ENCODE measurements at regions not wholly inside any gene's neighbourhood (a gene's known extent, or its start where the extent isn't known, plus 50 kb on each side); places are given as distances from the start of the nearest gene placed in this dataset.

DNA sequence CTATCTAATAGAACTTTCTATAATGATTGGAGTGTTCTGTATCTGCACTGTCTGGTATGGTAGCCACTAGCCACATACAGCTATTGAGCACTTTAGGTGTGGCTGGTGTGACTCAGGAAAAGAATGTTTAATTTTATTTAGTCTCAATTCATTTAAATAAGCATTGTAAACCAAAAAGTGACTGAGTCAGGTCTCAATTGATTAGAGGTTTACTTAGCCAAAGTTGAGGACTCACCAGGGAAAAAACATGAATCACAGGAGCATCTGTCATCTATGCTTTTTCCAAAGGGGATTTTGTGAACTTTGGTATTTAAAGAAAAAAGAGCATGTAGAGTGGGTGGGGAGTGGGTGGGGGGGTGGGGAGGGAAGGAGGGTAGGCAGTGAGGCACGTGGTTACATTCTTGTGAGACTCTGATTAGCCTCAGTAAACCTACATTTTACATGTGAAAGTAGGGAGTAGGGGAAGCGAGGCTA, 473.1 kb downstream of the ATP23 start:
- TF ChIP-seq, protein P1, sequence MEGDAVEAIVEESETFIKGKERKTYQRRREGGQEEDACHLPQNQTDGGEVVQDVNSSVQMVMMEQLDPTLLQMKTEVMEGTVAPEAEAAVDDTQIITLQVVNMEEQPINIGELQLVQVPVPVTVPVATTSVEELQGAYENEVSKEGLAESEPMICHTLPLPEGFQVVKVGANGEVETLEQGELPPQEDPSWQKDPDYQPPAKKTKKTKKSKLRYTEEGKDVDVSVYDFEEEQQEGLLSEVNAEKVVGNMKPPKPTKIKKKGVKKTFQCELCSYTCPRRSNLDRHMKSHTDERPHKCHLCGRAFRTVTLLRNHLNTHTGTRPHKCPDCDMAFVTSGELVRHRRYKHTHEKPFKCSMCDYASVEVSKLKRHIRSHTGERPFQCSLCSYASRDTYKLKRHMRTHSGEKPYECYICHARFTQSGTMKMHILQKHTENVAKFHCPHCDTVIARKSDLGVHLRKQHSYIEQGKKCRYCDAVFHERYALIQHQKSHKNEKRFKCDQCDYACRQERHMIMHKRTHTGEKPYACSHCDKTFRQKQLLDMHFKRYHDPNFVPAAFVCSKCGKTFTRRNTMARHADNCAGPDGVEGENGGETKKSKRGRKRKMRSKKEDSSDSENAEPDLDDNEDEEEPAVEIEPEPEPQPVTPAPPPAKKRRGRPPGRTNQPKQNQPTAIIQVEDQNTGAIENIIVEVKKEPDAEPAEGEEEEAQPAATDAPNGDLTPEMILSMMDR (IDR thresholded peaks at IDR 0.05; ENCODE audit: control insufficient read depth, extremely low read depth, insufficient read depth) = no peak
- DNase-seq (ENCODE audit: low read depth) = no peak

DNA sequence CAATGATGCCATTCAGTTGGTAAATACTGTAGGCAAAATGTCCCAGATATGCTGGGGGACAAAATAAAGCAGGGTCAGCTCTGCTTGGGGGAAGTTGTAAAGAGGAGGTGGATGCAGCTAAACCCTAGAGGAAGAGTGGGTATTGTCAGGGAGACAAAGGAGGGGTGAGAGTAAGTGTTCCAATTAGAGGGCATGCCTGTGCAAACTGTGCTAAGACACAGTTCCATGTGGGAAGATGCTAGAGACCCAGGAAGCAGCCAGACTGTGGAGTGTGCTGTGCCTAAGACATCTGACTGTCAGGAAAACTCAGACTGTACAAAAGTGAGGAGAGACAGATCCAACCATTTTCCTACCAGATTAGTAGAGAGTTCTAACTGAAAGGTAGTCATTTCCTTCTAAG, 474.3 kb downstream of the ATP23 start:
- no peak for DNase-seq (ENCODE audit: low read depth)
- no peak overlapping the region for H3K4me3 ChIP-seq (ENCODE audit: low read depth, low read length)
- TF ChIP-seq, protein P1 (IDR thresholded peaks at IDR 0.05; ENCODE audit: control insufficient read depth, extremely low read depth, insufficient read depth) = no peak

More for the DNA sequence above, 473.1 kb downstream of the ATP23 start:
- H3K4me3 ChIP-seq (ENCODE audit: low read depth, low read length) = no peak overlapping the region

DNA sequence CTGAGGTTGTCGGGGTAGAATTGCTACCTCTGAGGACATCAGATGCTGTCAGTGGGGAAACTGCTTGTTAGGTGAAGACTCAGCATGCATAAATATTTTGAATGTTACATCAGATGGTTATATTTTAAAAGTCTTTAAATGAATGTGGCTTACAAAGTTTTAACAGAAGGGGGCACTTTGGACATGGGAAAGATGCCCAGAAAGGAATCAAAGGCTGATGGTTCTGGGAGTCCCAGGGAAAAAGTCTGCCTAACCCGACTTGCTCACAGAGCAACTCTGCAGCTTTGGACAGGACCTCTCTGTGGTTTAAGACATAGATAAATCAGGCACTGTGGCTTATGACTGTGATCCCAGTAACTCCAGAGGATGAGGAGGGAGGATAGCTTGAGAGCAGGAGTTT, 474.9 kb downstream of the ATP23 start:
- no peak overlapping the region for H3K4me3 ChIP-seq (ENCODE audit: low read depth, low read length)
- TF ChIP-seq, protein P1 (IDR thresholded peaks at IDR 0.05; ENCODE audit: control insufficient read depth, extremely low read depth, insufficient read depth) = no peak
- DNase-seq (ENCODE audit: low read depth) = no peak

DNA sequence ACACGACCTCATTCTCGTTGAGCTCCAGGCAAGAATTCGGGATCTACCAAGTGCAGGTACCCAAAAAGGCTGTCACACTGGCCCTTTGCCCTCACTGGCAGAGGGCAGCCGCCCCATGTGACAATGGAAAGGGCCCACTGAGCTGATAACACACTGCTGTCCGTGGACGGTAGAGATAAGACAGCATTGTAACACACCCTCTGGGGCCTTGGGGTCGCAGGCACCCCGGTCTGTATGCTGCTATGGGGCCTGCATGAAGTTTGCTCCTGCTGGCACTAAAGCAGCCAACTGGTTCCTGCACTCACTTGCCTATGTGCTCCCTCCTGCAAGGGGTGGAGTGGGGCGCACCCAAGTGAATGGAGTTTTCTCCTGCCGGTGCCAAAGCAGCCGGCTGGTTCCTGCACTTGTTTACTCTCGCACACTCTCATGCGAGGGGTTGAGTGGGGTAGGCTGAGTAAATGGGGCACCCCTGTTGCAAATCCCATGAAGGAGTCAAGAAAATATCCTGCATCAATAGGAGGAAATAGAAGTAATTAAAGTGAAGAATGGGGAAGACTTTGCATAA, 477.9 kb downstream of the ATP23 start:
- H3K4me3 ChIP-seq (ENCODE audit: low read depth, low read length) = no peak overlapping the region
- TF ChIP-seq, protein P1 (IDR thresholded peaks at IDR 0.05; ENCODE audit: control insufficient read depth, extremely low read depth, insufficient read depth) = no peak
- no peak for DNase-seq (ENCODE audit: low read depth)

DNA sequence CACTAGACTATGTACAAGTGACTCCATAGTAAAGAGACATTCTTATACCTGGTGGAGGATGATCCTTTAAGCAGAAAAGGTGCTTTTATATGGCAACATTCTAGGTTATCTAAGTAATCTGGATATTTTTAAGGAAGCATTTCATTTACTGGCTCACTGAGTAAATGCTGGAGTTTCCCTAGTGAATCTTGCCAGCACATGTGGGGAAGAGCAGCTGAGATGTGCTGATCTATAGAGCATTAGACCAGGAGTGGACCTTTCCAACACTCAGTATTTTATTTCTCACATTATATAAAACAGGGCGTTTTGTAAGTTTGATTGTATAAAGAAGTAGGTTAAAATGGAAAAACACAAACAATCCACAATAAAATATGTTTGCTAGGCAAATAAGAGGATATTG, 478.5 kb downstream of the ATP23 start:
- TF ChIP-seq, protein P1 (IDR thresholded peaks at IDR 0.05; ENCODE audit: control insufficient read depth, extremely low read depth, insufficient read depth) = no peak
- H3K4me3 ChIP-seq (ENCODE audit: low read depth, low read length) = no peak overlapping the region
- no peak for DNase-seq (ENCODE audit: low read depth)

DNA sequence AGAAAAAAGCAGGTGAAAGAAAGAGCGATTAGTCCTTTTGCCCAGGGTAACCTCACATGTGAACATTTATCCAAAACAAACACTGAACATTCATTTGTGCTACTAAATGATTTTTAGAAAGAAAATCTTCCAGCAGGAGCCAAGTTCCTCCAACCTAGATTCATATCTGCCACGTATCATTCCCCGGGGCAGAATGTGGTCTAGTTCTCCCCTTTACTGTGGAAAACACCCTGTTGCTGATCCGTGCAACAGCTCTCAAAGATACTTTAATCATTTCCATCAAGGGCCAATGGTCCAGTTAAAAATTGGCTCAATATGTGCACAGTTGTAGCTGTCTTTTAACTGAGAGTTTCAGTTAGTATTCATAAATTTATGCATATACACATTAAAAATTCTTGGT, 479.1 kb downstream of the ATP23 start:
- TF ChIP-seq, protein P1 (IDR thresholded peaks at IDR 0.05; ENCODE audit: control insufficient read depth, extremely low read depth, insufficient read depth) = no peak
- no peak for DNase-seq (ENCODE audit: low read depth)
- no peak overlapping the region for H3K4me3 ChIP-seq (ENCODE audit: low read depth, low read length)

DNA sequence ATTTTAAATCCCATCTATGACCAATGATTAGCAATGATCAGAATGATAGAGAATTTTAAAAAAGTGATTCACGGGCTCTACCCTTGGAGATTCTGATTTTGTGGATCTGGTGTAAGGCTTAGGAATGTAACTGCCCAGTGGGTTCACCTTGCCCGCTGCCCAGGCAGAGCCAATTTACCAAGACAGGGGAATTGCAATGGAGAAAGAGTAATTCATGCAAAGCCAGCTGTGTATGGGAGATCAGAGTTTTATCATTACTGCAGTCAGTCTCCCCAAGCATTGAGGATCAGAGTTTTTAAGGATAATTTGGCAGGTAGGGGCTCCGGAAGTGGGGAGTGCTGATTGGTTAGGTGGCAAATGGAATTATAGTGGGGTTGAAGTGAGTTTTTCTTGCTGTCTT, 480.6 kb downstream of the ATP23 start:
- no peak for DNase-seq (ENCODE audit: low read depth)
- no peak overlapping the region for H3K4me3 ChIP-seq (ENCODE audit: low read depth, low read length)
- TF ChIP-seq, protein P1 (IDR thresholded peaks at IDR 0.05; ENCODE audit: control insufficient read depth, extremely low read depth, insufficient read depth) = no peak
